Spinal cord (tissue), 9 donors: ENCODE measurements at regions not wholly inside any gene's neighbourhood (a gene's known extent, or its start where the extent isn't known, plus 50 kb on each side); places are given as distances from the start of the nearest gene placed in this dataset.
"Not testable (repeated sequence)": the region's sequence is repeated elsewhere in the genome, so short reads cannot be mapped to it uniquely, and the experiment has no call there.

Experiments
- DNase-seq, 6 donors: peaks; one replicate each; pipeline versions ENCODE4 v3.0.0 to v3.0.0-alpha.2; 2013 to 2015; ENCODE audit warnings: low spot score in 6 of 6, low read depth in 4 of 6
- H3K27ac ChIP-seq: one replicate; pipeline ENCODE4 v1.5.1; 2013; ENCODE audit warnings: low read depth, low read length, control low read depth
- H3K27me3 ChIP-seq: one replicate; pipeline ENCODE4 v1.6.1; 2013; ENCODE audit warnings: low read length; ENCODE audit not compliant: control insufficient read depth, insufficient read depth
- H3K36me3 ChIP-seq: one replicate; pipeline ENCODE4 v1.6.1; 2013; ENCODE audit warnings: low read length; ENCODE audit not compliant: control insufficient read depth, insufficient read depth
- H3K4me1 ChIP-seq: one replicate; pipeline ENCODE4 v1.6.1; 2013; ENCODE audit warnings: low read length; ENCODE audit not compliant: control insufficient read depth, insufficient read depth
- H3K4me3 ChIP-seq: one replicate; pipeline ENCODE4 v1.5.1; 2013; ENCODE audit warnings: low read depth, low read length, control low read depth
- H3K9me3 ChIP-seq: one replicate; pipeline ENCODE4 v1.6.1; 2013; ENCODE audit warnings: low read length; ENCODE audit not compliant: control insufficient read depth, insufficient read depth
- WGBS: methylation state at CpG from one replicate; pipeline ENCODE4 v1.1.5; 2013; ENCODE audit warnings: missing lambda C conversion rate; ENCODE audit not compliant: insufficient coverage; 5-methylcytosine and 5-hydroxymethylcytosine counted together
- donor health status: healthy.

- no peaks in the 10 kb centered on the region for H3K4me1 ChIP-seq
- no peaks in the 10 kb centered on the region for H3K36me3 ChIP-seq
- 80% methylated on average over 1 of the region's 3 CpGs for WGBS
- DNase-seq: peak in 2 of 6 donors; percentile 80 to 90
- no peak overlapping the region for H3K27ac ChIP-seq
- H3K4me3 ChIP-seq: no peak overlapping the region
- H3K9me3 ChIP-seq: no peaks in the 10 kb centered on the region
- no peaks in the 10 kb centered on the region for H3K27me3 ChIP-seq
Observed at GRCh38 chr13:26482451-26483197, 74.9 kb upstream of the WASF3 start.

DNA sequence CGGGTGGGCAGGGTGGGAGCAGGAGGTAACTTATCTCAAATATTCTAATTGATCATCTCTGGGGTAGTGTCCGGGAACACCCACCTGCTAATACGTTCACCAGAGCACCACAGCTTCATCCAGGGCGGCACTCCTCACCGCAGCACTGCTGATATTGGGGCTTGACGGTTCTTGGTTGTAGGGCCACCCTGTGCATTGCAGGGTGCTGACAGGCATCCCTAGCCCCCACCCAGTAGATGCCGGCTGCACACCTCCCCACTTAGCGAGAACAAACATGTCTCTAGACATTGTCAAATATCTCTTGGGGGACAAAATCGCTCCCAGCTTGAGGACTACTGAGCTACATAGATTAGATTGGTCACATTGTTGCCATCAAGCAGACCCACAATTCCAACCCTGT, 73.9 kb upstream of the WASF3 start:
- no peaks in the 10 kb centered on the region for H3K27me3 ChIP-seq
- H3K4me3 ChIP-seq: no peak overlapping the region
- 90% methylated on average over 5 of the region's 9 CpGs for WGBS

GRCh38 chr13:26484196-26484595, 73.3 kb upstream of the WASF3 start:
- Histone ChIP-seq H3K36me3 (no peaks in the 10 kb centered on the region), H3K4me3 (no peak overlapping the region), H3K27ac (no peak overlapping the region), H3K9me3 (no peaks in the 10 kb centered on the region), H3K27me3 (no peaks in the 10 kb centered on the region), H3K4me1 (no peaks in the 10 kb centered on the region)
- 88% methylated on average over 5 of the region's 6 CpGs for WGBS
- no peak for DNase-seq

More for the DNA sequence above, 73.9 kb upstream of the WASF3 start:
- DNase-seq: no peak
- no peak overlapping the region for H3K27ac ChIP-seq
- H3K36me3 ChIP-seq: no peaks in the 10 kb centered on the region
- no peaks in the 10 kb centered on the region for H3K4me1 ChIP-seq
- H3K9me3 ChIP-seq: no peaks in the 10 kb centered on the region

DNA sequence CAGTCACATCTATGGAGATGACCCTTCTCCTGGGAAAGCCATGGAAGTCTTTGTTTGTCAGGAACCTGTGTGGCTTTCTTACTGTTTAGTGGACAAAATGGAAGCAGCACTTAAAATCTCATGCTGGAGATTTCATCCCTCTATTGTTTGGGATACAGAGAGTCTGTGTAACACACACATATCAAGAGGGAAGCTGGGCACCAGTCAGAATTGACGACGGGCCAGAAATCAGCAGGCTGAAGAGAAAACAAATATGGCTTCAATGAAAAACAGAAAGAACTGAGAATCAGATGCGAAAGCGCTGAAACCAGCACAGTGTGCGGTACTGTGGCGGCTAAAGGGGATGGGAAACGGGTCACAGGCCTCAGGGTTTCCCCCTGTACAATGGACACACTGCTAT, 72.2 kb upstream of the WASF3 start:
- Histone ChIP-seq H3K27ac (no peak overlapping the region), H3K27me3 (no peaks in the 10 kb centered on the region), H3K4me3 (no peak overlapping the region), H3K4me1 (no peaks in the 10 kb centered on the region), H3K9me3 (no peaks in the 10 kb centered on the region), H3K36me3 (no peaks in the 10 kb centered on the region)
- peak in 1 of 6 donors; percentile 92 for DNase-seq
- 67% methylated on average over 6 of the region's 7 CpGs for WGBS

- no peaks in the 10 kb centered on the region for H3K9me3 ChIP-seq
- no peaks in the 10 kb centered on the region for H3K4me1 ChIP-seq
- DNase-seq: no peak
- H3K4me3 ChIP-seq: no peak overlapping the region
- no peaks in the 10 kb centered on the region for H3K27me3 ChIP-seq
- no peaks in the 10 kb centered on the region for H3K36me3 ChIP-seq
- H3K27ac ChIP-seq: no peak overlapping the region
- WGBS: 40% methylated on average over 6 of the region's 9 CpGs
Observed at GRCh38 chr13:26485786-26486185, 71.7 kb upstream of the WASF3 start.

DNA sequence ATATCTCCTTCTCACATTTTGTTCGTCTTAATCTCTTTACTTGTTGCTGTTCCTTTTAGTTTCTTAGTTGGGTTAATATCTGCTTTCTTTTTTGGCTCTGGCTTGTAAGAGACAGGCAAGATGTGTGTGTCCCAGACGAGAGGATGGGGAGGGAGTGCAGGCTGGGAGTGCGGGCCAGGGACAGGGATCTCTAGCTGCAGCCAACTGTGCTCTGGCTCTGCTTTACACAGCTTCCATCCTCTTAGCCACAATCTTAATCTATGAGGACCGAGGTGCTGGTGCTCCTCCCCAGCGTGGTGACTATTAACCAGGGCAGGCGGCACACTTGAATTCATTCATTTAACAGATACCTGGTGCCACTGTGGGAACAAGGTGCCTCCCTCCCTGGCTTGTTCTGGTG, 70.9 kb upstream of the WASF3 start:
- no peak for DNase-seq

DNA sequence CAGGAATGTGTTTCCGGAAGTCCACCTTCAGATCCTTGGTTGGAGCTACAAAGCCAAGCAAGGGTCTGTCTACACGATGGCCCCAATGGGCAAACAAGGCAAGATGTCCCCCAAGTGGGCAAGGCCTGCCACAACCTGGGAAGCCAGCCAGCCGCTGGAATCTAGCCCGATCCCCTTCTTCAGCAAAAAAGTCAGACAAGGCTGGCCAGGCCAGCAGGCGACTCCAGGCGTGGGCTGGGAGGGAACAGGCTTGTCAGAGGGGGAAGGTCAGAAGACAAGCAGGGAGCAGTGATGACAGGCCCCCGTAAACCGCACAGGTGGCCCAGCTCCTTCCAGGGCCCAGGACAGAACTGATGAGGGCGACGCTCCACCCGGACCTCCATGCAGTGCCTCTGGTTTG, 69.7 kb upstream of the WASF3 start:
- WGBS: 93% methylated on average over 11 of the region's 11 CpGs
- H3K4me1 ChIP-seq: no peaks in the 10 kb centered on the region
- no peaks in the 10 kb centered on the region for H3K36me3 ChIP-seq
- no peaks in the 10 kb centered on the region for H3K9me3 ChIP-seq
- H3K27me3 ChIP-seq: no peaks in the 10 kb centered on the region
- no peak for DNase-seq
- no peak overlapping the region for H3K4me3 ChIP-seq
- no peak overlapping the region for H3K27ac ChIP-seq

More for the DNA sequence above, 70.9 kb upstream of the WASF3 start:
- Histone ChIP-seq H3K36me3 (no peaks in the 10 kb centered on the region), H3K4me3 (no peak overlapping the region), H3K27ac (no peak overlapping the region), H3K27me3 (no peaks in the 10 kb centered on the region), H3K9me3 (no peaks in the 10 kb centered on the region), H3K4me1 (no peaks in the 10 kb centered on the region)
- WGBS: 57% methylated on average over 1 of the region's 6 CpGs

DNA sequence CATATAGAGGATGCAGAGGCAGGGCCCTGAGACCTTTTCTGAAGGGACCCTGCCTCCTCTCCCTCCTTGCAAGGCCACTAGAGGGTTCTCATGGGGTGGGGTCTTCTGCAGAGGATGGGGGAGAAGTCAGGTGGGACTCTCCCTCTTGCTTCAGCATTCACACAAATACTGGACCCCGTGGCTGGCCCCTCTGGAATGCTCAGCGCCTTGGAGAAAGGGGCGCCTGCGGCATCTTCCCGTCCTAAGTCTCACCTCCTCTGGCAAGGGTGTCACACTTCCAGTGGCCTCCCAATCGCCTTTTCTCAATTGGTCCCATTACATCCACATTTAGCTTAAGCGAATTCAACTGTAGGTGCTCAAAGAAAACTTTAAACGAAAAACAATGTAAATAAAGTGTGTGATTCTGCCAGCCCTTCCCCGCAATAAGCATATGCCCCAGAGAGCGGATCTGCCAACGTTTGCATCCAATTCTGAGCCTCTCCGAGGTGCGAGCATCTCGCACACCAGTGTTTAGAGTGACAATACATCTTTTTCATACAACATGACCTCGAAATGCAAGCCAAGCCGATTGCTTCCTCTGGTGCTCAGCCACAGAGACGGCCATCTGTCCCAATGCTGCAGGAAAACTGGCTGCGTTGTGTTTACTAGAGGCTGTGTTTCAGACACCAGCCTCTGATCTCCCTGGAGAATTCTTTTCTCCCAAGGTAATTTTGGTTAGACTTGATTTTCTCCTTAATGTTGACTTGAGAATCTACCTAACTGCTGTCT, 69.1 kb upstream of the WASF3 start:
- H3K9me3 ChIP-seq: no peaks in the 10 kb centered on the region
- no peaks in the 10 kb centered on the region for H3K36me3 ChIP-seq
- peak in 2 of 6 donors; percentile 46 to 92 for DNase-seq
- no peaks in the 10 kb centered on the region for H3K27me3 ChIP-seq
- 82% methylated on average over 14 of the region's 18 CpGs for WGBS
- no peak overlapping the region for H3K4me3 ChIP-seq
- no peak overlapping the region for H3K27ac ChIP-seq
- no peaks in the 10 kb centered on the region for H3K4me1 ChIP-seq

DNA sequence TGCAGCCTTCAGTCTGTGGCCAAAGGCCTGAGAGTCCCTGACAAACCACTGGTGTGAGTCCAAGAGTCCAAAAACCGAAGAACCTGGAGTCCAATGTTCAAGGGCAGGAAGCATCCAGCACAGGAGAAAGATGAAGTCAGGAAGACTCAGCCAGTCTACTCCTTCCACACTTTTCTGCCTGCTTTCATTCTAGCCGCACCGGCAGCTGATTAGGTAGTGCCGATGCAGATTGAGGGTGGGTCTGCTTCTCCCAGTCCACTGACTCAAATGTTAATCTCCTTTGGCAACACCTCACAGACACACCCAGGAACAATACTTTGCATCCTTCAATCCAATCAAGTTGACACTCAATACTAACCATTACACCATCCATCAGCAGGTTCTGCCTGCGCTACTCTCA, 65.2 kb upstream of the WASF3 start:
- H3K27me3 ChIP-seq, H3K4me1 ChIP-seq, H3K27ac ChIP-seq, H3K9me3 ChIP-seq, H3K4me3 ChIP-seq, H3K36me3 ChIP-seq, DNase-seq: not testable (repeated sequence)
- WGBS: 98% methylated on average over 5 of the region's 5 CpGs
